HG02642 (cell line): ENCODE measurements at regions not wholly inside any gene's neighbourhood (a gene's known extent, or its start where the extent isn't known, plus 50 kb on each side); places are given as distances from the start of the nearest gene placed in this dataset.
"Not testable (repeated sequence)": the region's sequence is repeated elsewhere in the genome, so short reads cannot be mapped to it uniquely, and the experiment has no call there.

Experiments
- ATAC-seq: cut with Tn5 transposase; IDR thresholded peaks from one replicate; pipeline ENCODE4 v1.9.1; 2021; ENCODE audit warnings: mild to moderate bottlenecking; ENCODE audit not compliant: unreplicated experiment, poor library complexity

GRCh38 chr3:182516597-182517336 is 276.5 kb upstream of the ATP11B start:
- no peak for ATAC-seq

GRCh38 chr3:182519569-182519968 is 273.7 kb upstream of the ATP11B start:
- no peak for ATAC-seq

GRCh38 chr3:182521339-182521738 is 272.0 kb upstream of the ATP11B start:
- ATAC-seq, result no peak

- not testable (repeated sequence) for ATAC-seq
Observed at GRCh38 chr3:182523424-182523823, 269.9 kb upstream of the ATP11B start.

GRCh38 chr3:182523836-182524235 is 269.5 kb upstream of the ATP11B start:
- no peak for ATAC-seq

GRCh38 chr3:182524711-182525401 is 268.4 kb upstream of the ATP11B start:
- ATAC-seq, result no peak

GRCh38 chr3:182525766-182526374 is 267.4 kb upstream of the ATP11B start:
- ATAC-seq, result no peak

- no peak for ATAC-seq
Observed at GRCh38 chr3:182527745-182528144, 265.6 kb upstream of the ATP11B start.

GRCh38 chr3:182530316-182530715 is 263.0 kb upstream of the ATP11B start:
- no peak for ATAC-seq

- ATAC-seq, result no peak
Observed at GRCh38 chr3:182533394-182533793, 259.9 kb upstream of the ATP11B start.

- no peak for ATAC-seq
Observed at GRCh38 chr3:182544542-182544941, 248.8 kb upstream of the ATP11B start.

- ATAC-seq, result no peak
Observed at GRCh38 chr3:182562274-182562673, 231.0 kb upstream of the ATP11B start.

GRCh38 chr3:182565916-182566796 is 227.1 kb upstream of the ATP11B start:
- ATAC-seq, result no peak

- ATAC-seq, result no peak
Observed at GRCh38 chr3:182567700-182568099, 225.6 kb upstream of the ATP11B start.

GRCh38 chr3:182568261-182568660 is 225.0 kb upstream of the ATP11B start:
- ATAC-seq, result no peak

- no peak for ATAC-seq
Observed at GRCh38 chr3:182568876-182569275, 224.4 kb upstream of the ATP11B start.

GRCh38 chr3:182570946-182571594 is 222.2 kb upstream of the ATP11B start:
- ATAC-seq, result no peak

- no peak for ATAC-seq
Observed at GRCh38 chr3:182575941-182576340, 217.4 kb upstream of the ATP11B start.

GRCh38 chr3:182583545-182583944 is 209.8 kb upstream of the ATP11B start:
- no peak for ATAC-seq

GRCh38 chr3:182585532-182586150 is 207.7 kb upstream of the ATP11B start:
- ATAC-seq, result no peak
